ENCODE measurements at regions not wholly inside any gene's neighbourhood (a gene's known extent, or its start where the extent isn't known, plus 50 kb on each side); places are given as distances from the start of the nearest gene placed in this dataset.

- Histone ChIP-seq H3K36me3 (no peaks in the 10 kb centered on the region), H3K27ac (no peak overlapping the region), H3K4me3 (no peak overlapping the region), H3K4me1 (no peaks in the 10 kb centered on the region), H3K9me3 (no peaks in the 10 kb centered on the region), H3K27me3 (no peaks in the 10 kb centered on the region)
- no peak for DNase-seq
- no peak for TF ChIP-seq CTCF (IDR thresholded peaks at IDR 0.05)
- TF ChIP-seq POLR2A (IDR thresholded peaks at IDR 0.05): no peak
- WGBS, 4 donors: 45 to 56% (median 48%) methylated on average over 2 of the region's 2 CpGs
- ATAC-seq: no peak
- intact Hi-C loops (cut with DNase I): no loop called here
Measured at GRCh38 chr9:28770827-28771226, 1197.5 kb upstream of the C9orf72 start.

GRCh38 chr9:28774433-28775235, 1201.4 kb upstream of the C9orf72 start:
- intact Hi-C loops (cut with DNase I): no loop called here
- Histone ChIP-seq H3K27ac (no peak overlapping the region), H3K9me3 (peaks cover 0 to 6% (median 0%) of the 10 kb centered on the region in 12 donors), H3K4me3 (no peak overlapping the region), H3K36me3 (no peaks in the 10 kb centered on the region), H3K4me1 (no peaks in the 10 kb centered on the region), H3K27me3 (no peaks in the 10 kb centered on the region)
- WGBS, 4 donors: 33 to 44% (median 39%) methylated on average over 8 of the region's 8 CpGs
- ATAC-seq (no peak), DNase-seq (no peak)
- TF ChIP-seq CTCF (IDR thresholded peaks at IDR 0.05): peak in 11 of 12 donors; percentile 10 to 55 (median 28)
- TF ChIP-seq POLR2A (IDR thresholded peaks at IDR 0.05): no peak

- Histone ChIP-seq H3K4me3 (no peak overlapping the region), H3K27ac (no peak overlapping the region), H3K36me3 (no peaks in the 10 kb centered on the region), H3K27me3 (no peaks in the 10 kb centered on the region), H3K9me3 (peaks cover 0 to 6% (median 0%) of the 10 kb centered on the region in 12 donors), H3K4me1 (no peaks in the 10 kb centered on the region)
- no peak for TF ChIP-seq CTCF (IDR thresholded peaks at IDR 0.05)
- TF ChIP-seq POLR2A (IDR thresholded peaks at IDR 0.05): no peak
- DNase-seq (no peak), ATAC-seq (no peak)
- intact Hi-C loops (cut with DNase I): no loop called here
Measured at GRCh38 chr9:28779243-28779642, 1206.0 kb upstream of the C9orf72 start.

GRCh38 chr9:28781481-28781880, 1208.2 kb upstream of the C9orf72 start:
- TF ChIP-seq CTCF (IDR thresholded peaks at IDR 0.05) (no peak), POLR2A (IDR thresholded peaks at IDR 0.05) (no peak)
- H3K4me1 ChIP-seq: no peaks in the 10 kb centered on the region
- no peak overlapping the region for H3K27ac ChIP-seq
- intact Hi-C loops (cut with DNase I): no loop called here
- no peak overlapping the region for H3K4me3 ChIP-seq
- ATAC-seq (no peak), DNase-seq (no peak)
- peaks cover 0 to 6% (median 0%) of the 10 kb centered on the region in 12 donors for H3K9me3 ChIP-seq
- no peaks in the 10 kb centered on the region for H3K36me3 ChIP-seq
- no peaks in the 10 kb centered on the region for H3K27me3 ChIP-seq
